HG03135 (cell line): ENCODE measurements at regions not wholly inside any gene's neighbourhood (a gene's known extent, or its start where the extent isn't known, plus 50 kb on each side); places are given as distances from the start of the nearest gene placed in this dataset.
"Not testable (repeated sequence)": the region's sequence is repeated elsewhere in the genome, so short reads cannot be mapped to it uniquely, and the experiment has no call there.

Source experiments
- ATAC-seq: cut with Tn5 transposase; IDR thresholded peaks from one replicate; pipeline ENCODE4 v1.9.1; 2021; ENCODE audit warnings: mild to moderate bottlenecking, moderate library complexity; ENCODE audit not compliant: unreplicated experiment

DNA sequence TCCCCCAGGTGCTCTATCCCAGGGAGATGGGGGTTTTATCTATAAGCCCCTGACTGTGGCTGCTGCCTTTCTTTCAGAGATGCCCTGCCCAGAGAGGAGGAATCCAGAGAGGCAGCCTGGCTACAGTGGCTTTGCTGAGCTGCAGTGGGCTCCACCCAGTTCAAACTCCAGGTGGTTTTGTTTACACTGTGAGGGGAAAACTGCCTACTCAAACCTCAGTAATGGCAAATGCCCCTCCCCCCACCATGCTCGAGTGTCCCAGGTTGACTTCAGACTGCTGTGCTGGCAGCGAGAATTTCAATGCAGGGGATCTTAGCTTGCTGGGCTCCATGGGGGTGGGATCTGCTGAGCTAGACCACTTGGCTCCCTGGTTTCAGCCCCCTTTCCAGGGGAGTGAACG lies 419.6 kb upstream of the CASK start:
- not testable (repeated sequence) for ATAC-seq
